Mesodermal cell (in vitro differentiated cells): ENCODE measurements at regions not wholly inside any gene's neighbourhood (a gene's known extent, or its start where the extent isn't known, plus 50 kb on each side); places are given as distances from the start of the nearest gene placed in this dataset.
"Not testable (repeated sequence)": the region's sequence is repeated elsewhere in the genome, so short reads cannot be mapped to it uniquely, and the experiment has no call there.

Experiments
- H3K27ac ChIP-seq: 2 replicates; pipeline ENCODE4 v1.7.0; 2013; ENCODE audit warnings: mild to moderate bottlenecking, low read depth, low read length, moderate library complexity; ENCODE audit not compliant: severe bottlenecking
- H3K36me3 ChIP-seq: 2 replicates; pipeline ENCODE4 v1.7.1; 2013; ENCODE audit warnings: mild to moderate bottlenecking, low read length, moderate library complexity; ENCODE audit not compliant: control insufficient read depth, insufficient read depth
- H3K4me1 ChIP-seq: one replicate; pipeline ENCODE4 v1.7.1; 2013; ENCODE audit warnings: mild to moderate bottlenecking, low read length; ENCODE audit not compliant: insufficient read depth, control insufficient read depth, poor library complexity, severe bottlenecking
- H3K4me3 ChIP-seq: 2 replicates; pipeline ENCODE4 v1.7.0; 2013; ENCODE audit warnings: low read length, control low read depth, mild to moderate bottlenecking; ENCODE audit not compliant: insufficient read depth, poor library complexity, severe bottlenecking; ENCODE audit errors: extremely low read depth
- H3K9me3 ChIP-seq: 2 replicates; pipeline ENCODE4 v1.7.1; 2013; ENCODE audit warnings: mild to moderate bottlenecking, low read length, moderate library complexity; ENCODE audit not compliant: control insufficient read depth
- WGBS, 2 experiments: methylation state at CpG; one replicate each; pipeline ENCODE4 v1.1.5; 2013; ENCODE audit warnings: missing lambda C conversion rate in 2 of 2; ENCODE audit not compliant: insufficient coverage in 2 of 2; 5-methylcytosine and 5-hydroxymethylcytosine counted together

DNA sequence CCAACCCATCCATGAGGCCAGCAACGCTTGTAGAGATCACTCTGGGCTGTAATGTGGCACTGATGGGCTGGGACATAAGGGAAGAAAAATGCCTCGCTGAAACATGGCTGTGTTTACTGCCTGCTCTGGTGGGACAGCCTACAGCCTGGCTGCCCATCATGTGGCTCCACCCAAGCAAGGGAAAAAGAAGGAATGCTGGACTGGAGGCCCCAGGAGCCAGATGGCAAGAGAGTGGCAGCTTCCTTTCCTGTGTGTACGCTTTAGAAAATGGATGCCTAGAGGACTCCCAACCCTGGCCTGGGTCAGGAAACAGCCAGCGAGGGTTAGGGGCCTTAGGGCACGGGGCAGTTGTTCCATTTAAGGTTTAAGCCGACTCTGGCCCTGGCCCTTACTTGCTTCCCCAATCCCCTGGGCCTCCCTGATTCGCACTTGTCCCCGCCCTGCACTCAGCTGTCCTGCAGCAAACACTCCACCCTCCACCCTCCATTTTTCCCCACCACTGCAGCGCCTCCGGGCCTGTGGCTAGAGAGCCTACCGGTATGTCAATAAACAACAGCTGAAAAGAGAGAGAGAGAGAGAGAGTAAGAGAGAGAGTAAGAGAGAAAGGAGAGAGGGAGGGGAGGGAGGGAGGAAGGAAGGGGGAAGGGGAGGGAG is 819.4 kb downstream of the SEMA5A start:
- no peak overlapping the region for H3K4me3 ChIP-seq
- no peaks in the 10 kb centered on the region for H3K36me3 ChIP-seq
- WGBS, 2 experiments, result 87 to 98% methylated on average over 5 to 8 of the region's 11 CpGs
- no peaks in the 10 kb centered on the region for H3K9me3 ChIP-seq
- H3K27ac ChIP-seq, result no peak overlapping the region
- no peaks in the 10 kb centered on the region for H3K4me1 ChIP-seq

DNA sequence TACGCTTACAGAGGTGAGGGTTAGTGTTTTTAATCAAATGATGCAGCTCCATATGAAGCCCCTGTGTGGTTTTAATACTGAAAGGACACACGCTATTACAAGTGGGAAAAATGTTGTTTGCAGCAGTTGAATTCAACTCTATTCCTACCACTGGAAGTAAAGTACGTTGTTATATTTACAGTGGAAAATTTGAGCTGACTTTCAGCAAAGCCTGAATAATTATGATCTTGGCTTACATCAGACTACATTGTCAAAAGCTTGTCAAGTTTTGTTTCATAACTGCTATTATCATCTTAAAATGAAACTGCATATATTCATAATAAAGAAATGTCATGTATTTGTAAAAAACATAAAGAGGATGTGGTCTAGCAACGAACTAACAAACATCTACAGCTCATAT is 818.5 kb downstream of the SEMA5A start:
- Histone ChIP-seq H3K4me3 (no peak overlapping the region), H3K4me1 (no peaks in the 10 kb centered on the region), H3K36me3 (no peaks in the 10 kb centered on the region), H3K9me3 (no peaks in the 10 kb centered on the region), H3K27ac (no peak overlapping the region)
- 83 to 94% methylated on average over 2 to 3 of the region's 4 CpGs for WGBS, 2 experiments

DNA sequence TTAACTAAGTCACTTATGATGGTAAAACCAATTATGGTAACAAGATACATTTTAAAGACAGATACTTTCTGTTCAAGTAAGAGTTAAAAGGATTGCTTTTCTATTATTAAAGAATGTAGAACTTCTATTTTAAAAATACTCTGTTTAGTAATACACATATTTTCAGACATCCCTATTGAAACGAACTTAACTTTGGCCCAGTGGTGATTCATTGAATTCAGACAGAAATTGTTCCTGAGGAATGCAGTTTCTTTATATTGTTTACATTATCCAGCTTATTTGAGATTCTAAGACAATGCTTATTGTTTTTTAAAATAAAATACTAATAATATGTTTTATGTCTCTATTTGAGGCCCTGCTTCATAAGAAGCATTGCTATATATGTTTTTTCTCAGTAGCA is 816.4 kb downstream of the SEMA5A start:
- H3K36me3 ChIP-seq, result no peaks in the 10 kb centered on the region
- no CpG with 5 or more reads among the region's 1 CpG for WGBS, 2 experiments
- H3K9me3 ChIP-seq, result no peaks in the 10 kb centered on the region
- H3K4me1 ChIP-seq, result no peaks in the 10 kb centered on the region
- no peak overlapping the region for H3K27ac ChIP-seq
- H3K4me3 ChIP-seq, result no peak overlapping the region

DNA sequence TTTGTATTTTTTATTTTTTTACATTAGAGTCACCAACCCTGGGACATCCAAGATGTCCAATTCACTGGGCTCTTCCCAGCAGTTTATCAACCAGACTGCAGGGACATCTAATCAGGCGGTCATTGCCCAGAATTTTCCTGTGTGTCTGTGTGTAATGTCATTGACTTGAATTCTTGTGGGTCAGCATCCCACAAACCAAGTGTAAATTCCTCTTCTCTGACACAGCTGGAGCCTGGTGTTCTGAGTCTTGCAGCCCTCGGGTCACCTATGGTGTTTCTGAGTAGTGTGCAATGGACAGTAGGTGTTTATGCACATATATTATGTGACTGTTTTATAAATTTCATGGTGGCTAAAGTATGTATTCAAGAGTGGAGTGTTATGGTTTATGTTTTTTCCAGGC is 815.7 kb downstream of the SEMA5A start:
- Histone ChIP-seq H3K9me3 (no peaks in the 10 kb centered on the region), H3K4me1 (no peaks in the 10 kb centered on the region), H3K27ac (no peak overlapping the region), H3K36me3 (no peaks in the 10 kb centered on the region), H3K4me3 (no peak overlapping the region)
- WGBS, 2 experiments, result no CpG with 5 or more reads among the region's 2 CpGs

DNA sequence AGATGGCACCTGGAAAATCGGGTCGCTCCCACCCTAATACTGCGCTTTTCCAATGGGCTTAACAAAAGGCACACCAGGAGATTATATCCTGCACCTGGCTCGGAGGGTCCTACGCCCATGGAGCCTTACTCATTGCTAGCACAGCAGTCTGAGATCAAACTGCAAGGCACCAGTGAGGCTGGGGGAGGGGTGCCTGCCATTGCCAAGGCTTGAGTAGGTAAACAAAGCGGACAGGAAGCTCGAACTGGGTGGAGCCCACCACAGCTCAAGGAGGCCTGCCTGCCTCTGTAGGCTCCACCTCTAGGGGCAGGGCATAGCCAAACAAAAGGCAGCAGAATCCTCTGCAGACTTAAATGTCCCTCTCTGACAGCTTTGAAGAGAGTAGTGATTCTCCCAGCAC is 814.8 kb downstream of the SEMA5A start:
- not testable (repeated sequence) for H3K4me3 ChIP-seq, H3K27ac ChIP-seq, H3K36me3 ChIP-seq, H3K9me3 ChIP-seq, H3K4me1 ChIP-seq
- 85 to 94% methylated on average over 2 to 4 of the region's 7 CpGs for WGBS, 2 experiments

DNA sequence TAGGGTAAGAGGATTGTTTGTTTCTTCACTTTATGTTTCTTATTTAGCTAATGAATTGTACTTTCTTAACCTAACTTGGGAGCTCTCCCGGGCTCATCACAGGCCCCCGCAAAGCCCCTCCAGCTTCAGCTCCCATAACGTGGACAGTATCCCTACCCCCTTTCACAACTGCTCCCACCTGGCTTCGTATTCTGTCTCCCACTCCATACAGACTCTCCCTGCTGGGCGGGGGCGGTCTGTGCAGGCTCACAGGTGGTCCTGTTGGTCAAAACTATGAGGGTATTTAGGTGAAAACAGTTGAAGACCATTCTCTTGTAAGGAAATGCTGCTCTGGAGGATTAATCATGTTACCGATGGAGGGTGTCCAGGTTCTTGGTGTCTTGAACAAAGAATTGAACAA is 805.3 kb downstream of the SEMA5A start:
- H3K27ac ChIP-seq, result no peak overlapping the region
- no CpG with 5 or more reads among the region's 7 CpGs for WGBS, 2 experiments
- no peaks in the 10 kb centered on the region for H3K9me3 ChIP-seq
- no peaks in the 10 kb centered on the region for H3K4me1 ChIP-seq
- H3K36me3 ChIP-seq, result no peaks in the 10 kb centered on the region
- H3K4me3 ChIP-seq, result no peak overlapping the region

DNA sequence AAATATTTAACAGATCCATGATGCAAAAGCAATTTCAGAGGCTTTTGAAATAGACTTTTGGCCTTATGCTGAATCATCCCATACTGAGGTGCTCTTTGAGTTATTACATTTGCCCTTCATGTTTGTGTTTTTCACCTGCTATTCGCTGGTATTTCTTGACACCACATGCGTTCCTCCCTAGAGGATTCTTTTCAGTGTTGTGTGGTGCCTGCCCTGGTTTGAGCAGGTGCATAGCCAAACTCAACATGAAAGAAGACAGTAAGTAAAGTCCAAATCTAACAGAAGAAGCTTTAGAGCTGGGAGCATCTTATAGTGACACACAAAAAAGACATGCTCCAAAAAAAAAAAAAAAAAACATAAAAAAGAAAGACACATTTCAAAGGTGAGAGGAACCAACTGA is 796.3 kb downstream of the SEMA5A start:
- Histone ChIP-seq H3K27ac (no peak overlapping the region), H3K36me3 (no peaks in the 10 kb centered on the region), H3K4me3 (no peak overlapping the region), H3K4me1 (no peaks in the 10 kb centered on the region), H3K9me3 (no peaks in the 10 kb centered on the region)
- WGBS, 2 experiments, result 100% methylated on average over 2 of the region's 2 CpGs; no CpG with 5 or more reads in 1 of the 2 experiments

DNA sequence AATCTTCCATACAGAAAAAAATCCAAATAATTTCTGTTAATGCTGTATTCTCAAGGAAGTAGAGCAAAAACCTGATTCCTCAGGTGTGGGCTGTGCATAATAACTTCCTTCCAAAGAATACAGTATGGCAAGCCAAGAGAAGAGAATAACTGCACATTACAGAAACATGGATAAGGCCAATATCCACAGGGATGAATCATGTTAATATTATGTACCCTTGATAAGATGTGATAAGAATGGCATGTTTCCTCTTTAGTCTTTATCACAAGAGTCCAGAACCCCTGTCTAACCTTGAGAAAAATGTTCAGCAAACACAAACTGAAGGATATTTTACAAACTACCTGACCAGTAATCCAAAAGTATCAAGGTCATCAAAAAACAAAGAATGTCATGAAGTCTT is 795.8 kb downstream of the SEMA5A start:
- Histone ChIP-seq H3K36me3 (no peaks in the 10 kb centered on the region), H3K4me3 (no peak overlapping the region), H3K4me1 (no peaks in the 10 kb centered on the region), H3K27ac (no peak overlapping the region), H3K9me3 (no peaks in the 10 kb centered on the region)

DNA sequence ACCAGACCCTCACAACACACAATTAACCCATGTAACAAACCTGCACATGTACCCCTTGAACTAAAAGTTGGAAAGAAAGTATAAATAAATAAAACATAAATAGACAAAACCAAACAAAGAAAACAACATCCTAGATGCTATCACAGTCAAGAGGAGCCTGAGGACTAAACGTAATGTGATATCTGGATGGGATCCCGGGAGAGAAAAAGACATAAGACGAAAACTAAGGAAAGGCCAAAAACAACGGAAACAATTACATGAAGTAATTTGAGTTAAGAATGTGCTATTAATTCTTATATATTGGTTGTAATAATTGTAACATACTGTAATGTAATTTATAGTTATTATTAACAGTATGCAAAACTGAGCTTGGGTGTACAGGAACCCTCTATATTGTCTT is 793.9 kb downstream of the SEMA5A start:
- Histone ChIP-seq H3K4me1 (no peaks in the 10 kb centered on the region), H3K9me3 (no peaks in the 10 kb centered on the region), H3K4me3 (no peak overlapping the region), H3K27ac (no peak overlapping the region), H3K36me3 (no peaks in the 10 kb centered on the region)
- WGBS, 2 experiments, result no CpG with 5 or more reads among the region's 4 CpGs

DNA sequence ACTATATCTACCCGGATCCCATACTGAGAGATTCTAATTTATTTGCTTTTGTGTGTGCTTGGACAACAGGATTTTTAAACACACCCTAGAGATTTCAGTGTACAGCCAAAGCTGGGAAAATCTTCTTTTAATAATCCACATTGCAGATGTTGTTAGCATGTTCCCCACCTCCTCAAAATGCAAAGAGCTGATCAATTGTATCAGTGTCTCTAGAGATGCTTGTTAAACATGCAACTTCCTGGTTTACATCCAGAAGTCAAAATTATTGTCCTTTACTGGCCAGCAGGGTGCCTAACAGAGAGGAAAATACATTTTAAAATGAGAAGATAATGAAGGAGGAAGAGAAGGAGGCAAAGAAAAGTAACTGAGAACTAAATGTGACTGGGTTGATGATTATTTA is 793.3 kb downstream of the SEMA5A start:
- H3K4me1 ChIP-seq, result no peaks in the 10 kb centered on the region
- WGBS, 2 experiments, result no CpG with 5 or more reads among the region's 1 CpG
- no peak overlapping the region for H3K4me3 ChIP-seq
- no peaks in the 10 kb centered on the region for H3K9me3 ChIP-seq
- H3K27ac ChIP-seq, result no peak overlapping the region
- no peaks in the 10 kb centered on the region for H3K36me3 ChIP-seq

DNA sequence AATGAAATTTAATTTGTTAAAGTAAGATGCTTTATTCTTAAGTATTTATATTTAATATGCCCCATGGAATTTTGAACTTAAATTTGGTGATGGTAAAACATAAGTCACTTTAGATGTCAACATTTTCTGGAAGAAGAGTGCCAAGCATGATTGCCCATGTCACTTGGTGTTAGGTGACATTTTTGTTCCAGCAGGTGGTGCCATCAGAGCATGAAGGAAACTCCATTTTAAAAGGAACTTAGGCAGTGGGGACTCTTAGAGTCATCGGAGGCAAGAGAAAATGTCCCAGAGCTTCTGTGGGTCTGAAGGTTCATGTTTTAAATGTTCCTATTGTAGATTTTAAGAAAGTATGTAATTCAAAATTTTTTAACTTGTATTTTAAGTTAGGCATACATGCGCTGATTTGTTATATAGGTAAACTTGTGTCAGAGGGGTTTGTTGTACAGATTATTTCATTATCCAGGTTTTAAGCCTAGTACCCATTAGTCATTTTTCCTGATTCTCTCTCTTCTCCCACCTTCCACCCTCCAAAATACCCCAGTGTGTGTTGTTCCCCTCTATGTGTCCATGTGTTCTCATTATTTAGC is 789.3 kb downstream of the SEMA5A start:
- 50 to 57% methylated on average over 1 of the region's 2 CpGs for WGBS, 2 experiments
- H3K9me3 ChIP-seq, result peaks cover 15% of the 10 kb centered on the region

More for the DNA sequence above, 789.3 kb downstream of the SEMA5A start:
- no peaks in the 10 kb centered on the region for H3K36me3 ChIP-seq
- H3K27ac ChIP-seq, result no peak overlapping the region
- H3K4me3 ChIP-seq, result no peak overlapping the region
- H3K4me1 ChIP-seq, result no peaks in the 10 kb centered on the region
